ENCODE measurements at regions not wholly inside any gene's neighbourhood (a gene's known extent, or its start where the extent isn't known, plus 50 kb on each side); places are given as distances from the start of the nearest gene placed in this dataset.

DNA sequence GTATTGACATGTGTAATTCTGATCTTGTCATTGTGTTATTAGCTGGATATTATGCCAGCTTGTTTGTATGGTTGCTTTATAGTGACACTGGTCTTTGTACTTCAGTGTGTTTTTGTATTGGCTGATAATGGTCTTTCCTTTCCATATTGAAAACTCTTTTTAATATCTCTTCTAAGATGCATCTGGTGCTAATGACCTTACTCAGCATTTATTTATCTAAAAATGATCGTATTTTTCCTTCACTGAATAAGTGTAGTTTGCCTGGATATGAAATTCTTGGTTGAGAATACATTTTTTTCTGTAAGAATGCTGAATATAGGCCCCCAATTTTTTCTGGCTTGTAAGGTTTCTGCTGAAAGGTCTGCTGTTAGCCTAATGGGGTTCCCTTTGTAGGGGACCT lies 465.5 kb upstream of the TMPRSS15 start:
- H3K79me2 ChIP-seq (ENCODE audit: insufficient read depth), result no peaks in the 10 kb centered on the region
- no peaks in the 10 kb centered on the region for H3K9me2 ChIP-seq (ENCODE audit: insufficient read depth)
- no peaks in the 10 kb centered on the region for H3K4me1 ChIP-seq (ENCODE audit: insufficient read depth)
- H3F3A ChIP-seq (ENCODE audit: insufficient read depth), result no peaks in the 10 kb centered on the region
- no peaks in the 10 kb centered on the region for H3K27me3 ChIP-seq (replicated peaks; ENCODE audit: insufficient read depth)
- no peak for DNase-seq
- in situ Hi-C loops (cut with MboI), result no loop called here
- H3K9me3 ChIP-seq (ENCODE audit: low read depth), result no peaks in the 10 kb centered on the region
- H2AFZ ChIP-seq, result no peak overlapping the region
- no peaks in the 10 kb centered on the region for H4K20me1 ChIP-seq (ENCODE audit: insufficient read depth)
- H3K9ac ChIP-seq, result no peak overlapping the region
- WGBS, 2 experiments (ENCODE audit: low coverage in 1 of 2, low lambda C conversion rate in 2 of 2, missing lambda C conversion rate in 2 of 2), result 0% methylated on average over 1 of the region's 1 CpG
- no peak overlapping the region for H3K4me2 ChIP-seq (ENCODE audit: unreplicated experiment)
- no peak overlapping the region for H3K27ac ChIP-seq
- no peak overlapping the region for H3K4me3 ChIP-seq
- no peak for TF ChIP-seq EZH2 (IDR thresholded peaks at IDR 0.05; ENCODE audit: insufficient read depth, poor library complexity, severe bottlenecking)
- no peak for TF ChIP-seq EZH2phosphoT487 (IDR thresholded peaks at IDR 0.05; ENCODE audit: insufficient read depth, low read depth)
- no peaks in the 10 kb centered on the region for H3K36me3 ChIP-seq (ENCODE audit: low read depth)

- no peak for DNase-seq
- no peak overlapping the region for H3K4me2 ChIP-seq (ENCODE audit: unreplicated experiment)
- in situ Hi-C loops (cut with MboI), result no loop called here
Observed at GRCh38 chr21:18877917-18878316, 474.3 kb upstream of the TMPRSS15 start.

DNA sequence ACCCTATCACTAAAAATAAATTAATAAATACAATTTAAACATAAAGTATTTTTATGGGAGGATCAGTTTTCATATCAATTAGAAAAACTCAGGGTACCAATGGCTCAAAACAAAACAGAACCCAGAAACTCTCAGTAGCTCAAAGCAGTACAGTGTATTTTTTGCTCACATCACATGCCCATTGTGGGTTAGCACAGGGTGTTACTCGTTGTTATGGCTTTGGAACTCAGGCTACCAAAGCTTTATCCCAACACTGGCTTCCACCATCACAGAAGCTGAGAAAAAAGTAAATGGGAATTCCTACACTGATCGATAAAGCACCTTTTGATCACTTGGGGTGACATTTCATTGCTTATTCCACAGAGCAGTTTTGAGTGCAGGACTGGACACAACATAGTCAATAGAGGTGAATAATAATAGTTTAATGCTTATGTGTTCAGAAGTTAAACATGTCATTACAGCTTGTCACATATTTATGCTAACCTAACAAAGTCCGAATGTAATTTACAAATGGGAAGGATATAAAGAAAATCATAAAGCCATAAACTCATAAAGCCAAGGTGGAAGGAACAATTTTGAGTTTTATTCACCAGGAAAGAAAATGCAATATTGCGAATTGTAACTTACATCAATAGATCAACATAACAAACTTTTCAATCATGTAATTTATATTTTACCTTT lies 484.5 kb upstream of the TMPRSS15 start:
- Histone ChIP-seq H4K20me1 (ENCODE audit: insufficient read depth) (no peaks in the 10 kb centered on the region), H3K79me2 (ENCODE audit: insufficient read depth) (no peaks in the 10 kb centered on the region), H3K9me3 (ENCODE audit: low read depth) (no peaks in the 10 kb centered on the region), H3F3A (ENCODE audit: insufficient read depth) (no peaks in the 10 kb centered on the region), H3K27me3 (replicated peaks; ENCODE audit: insufficient read depth) (no peaks in the 10 kb centered on the region), H2AFZ (no peak overlapping the region), H3K9ac (no peak overlapping the region), H3K27ac (no peak overlapping the region), H3K36me3 (ENCODE audit: low read depth) (no peaks in the 10 kb centered on the region), H3K4me3 (no peak overlapping the region), H3K4me2 (ENCODE audit: unreplicated experiment) (no peak overlapping the region), H3K9me2 (ENCODE audit: insufficient read depth) (no peaks in the 10 kb centered on the region), H3K4me1 (ENCODE audit: insufficient read depth) (no peaks in the 10 kb centered on the region)
- in situ Hi-C loops (cut with MboI), result no loop called here
- no peak for TF ChIP-seq EZH2 (IDR thresholded peaks at IDR 0.05; ENCODE audit: insufficient read depth, poor library complexity, severe bottlenecking)
- no peak for TF ChIP-seq EZH2phosphoT487 (IDR thresholded peaks at IDR 0.05; ENCODE audit: insufficient read depth, low read depth)
- WGBS, 2 experiments (ENCODE audit: low coverage in 1 of 2, low lambda C conversion rate in 2 of 2, missing lambda C conversion rate in 2 of 2), result 27 to 29% methylated on average over 4 of the region's 4 CpGs
- no peak for DNase-seq

More at GRCh38 chr21:18877917-18878316, 474.3 kb upstream of the TMPRSS15 start:
- Histone ChIP-seq H3K9me2 (ENCODE audit: insufficient read depth) (no peaks in the 10 kb centered on the region), H3K27me3 (replicated peaks; ENCODE audit: insufficient read depth) (no peaks in the 10 kb centered on the region), H3K79me2 (ENCODE audit: insufficient read depth) (no peaks in the 10 kb centered on the region), H3K9me3 (ENCODE audit: low read depth) (no peaks in the 10 kb centered on the region), H3K27ac (no peak overlapping the region), H3K9ac (no peak overlapping the region), H4K20me1 (ENCODE audit: insufficient read depth) (no peaks in the 10 kb centered on the region), H2AFZ (no peak overlapping the region), H3K36me3 (ENCODE audit: low read depth) (no peaks in the 10 kb centered on the region), H3K4me3 (no peak overlapping the region), H3K4me1 (ENCODE audit: insufficient read depth) (no peaks in the 10 kb centered on the region), H3F3A (ENCODE audit: insufficient read depth) (no peaks in the 10 kb centered on the region)
- WGBS, 2 experiments (ENCODE audit: low coverage in 1 of 2, low lambda C conversion rate in 2 of 2, missing lambda C conversion rate in 2 of 2), result 14 to 19% methylated on average over 9 of the region's 9 CpGs
- TF ChIP-seq EZH2 (IDR thresholded peaks at IDR 0.05; ENCODE audit: insufficient read depth, poor library complexity, severe bottlenecking), result no peak
- TF ChIP-seq EZH2phosphoT487 (IDR thresholded peaks at IDR 0.05; ENCODE audit: insufficient read depth, low read depth), result no peak

GRCh38 chr21:18893406-18893805 lies 489.8 kb upstream of the TMPRSS15 start:
- Histone ChIP-seq H3K27ac (no peak overlapping the region), H3K4me2 (ENCODE audit: unreplicated experiment) (no peak overlapping the region), H2AFZ (no peak overlapping the region), H3K9me3 (ENCODE audit: low read depth) (peaks cover 6% of the 10 kb centered on the region), H3K79me2 (ENCODE audit: insufficient read depth) (no peaks in the 10 kb centered on the region), H3K27me3 (replicated peaks; ENCODE audit: insufficient read depth) (no peaks in the 10 kb centered on the region), H3K9ac (no peak overlapping the region), H3K36me3 (ENCODE audit: low read depth) (no peaks in the 10 kb centered on the region), H3K9me2 (ENCODE audit: insufficient read depth) (no peaks in the 10 kb centered on the region), H3K4me1 (ENCODE audit: insufficient read depth) (no peaks in the 10 kb centered on the region), H4K20me1 (ENCODE audit: insufficient read depth) (no peaks in the 10 kb centered on the region), H3K4me3 (no peak overlapping the region), H3F3A (ENCODE audit: insufficient read depth) (no peaks in the 10 kb centered on the region)
- DNase-seq, result no peak
- no peak for TF ChIP-seq EZH2phosphoT487 (IDR thresholded peaks at IDR 0.05; ENCODE audit: insufficient read depth, low read depth)
- no peak for TF ChIP-seq EZH2 (IDR thresholded peaks at IDR 0.05; ENCODE audit: insufficient read depth, poor library complexity, severe bottlenecking)
- in situ Hi-C loops (cut with MboI), result no loop called here
- WGBS, 2 experiments (ENCODE audit: low coverage in 1 of 2, low lambda C conversion rate in 2 of 2, missing lambda C conversion rate in 2 of 2), result 47 to 48% methylated on average over 2 of the region's 2 CpGs
